NCI-H226 (cell line): ENCODE measurements at regions not wholly inside any gene's neighbourhood (a gene's known extent, or its start where the extent isn't known, plus 50 kb on each side); places are given as distances from the start of the nearest gene placed in this dataset.
"Not testable (repeated sequence)": the region's sequence is repeated elsewhere in the genome, so short reads cannot be mapped to it uniquely, and the experiment has no call there.

Experiments
- DNase-seq: peaks from one replicate; pipeline ENCODE4 v3.0.0-alpha.2; 2015

GRCh38 chr11:134863294-134863693 is 451.3 kb upstream of the B3GAT1 start:
- no peak for DNase-seq

DNA sequence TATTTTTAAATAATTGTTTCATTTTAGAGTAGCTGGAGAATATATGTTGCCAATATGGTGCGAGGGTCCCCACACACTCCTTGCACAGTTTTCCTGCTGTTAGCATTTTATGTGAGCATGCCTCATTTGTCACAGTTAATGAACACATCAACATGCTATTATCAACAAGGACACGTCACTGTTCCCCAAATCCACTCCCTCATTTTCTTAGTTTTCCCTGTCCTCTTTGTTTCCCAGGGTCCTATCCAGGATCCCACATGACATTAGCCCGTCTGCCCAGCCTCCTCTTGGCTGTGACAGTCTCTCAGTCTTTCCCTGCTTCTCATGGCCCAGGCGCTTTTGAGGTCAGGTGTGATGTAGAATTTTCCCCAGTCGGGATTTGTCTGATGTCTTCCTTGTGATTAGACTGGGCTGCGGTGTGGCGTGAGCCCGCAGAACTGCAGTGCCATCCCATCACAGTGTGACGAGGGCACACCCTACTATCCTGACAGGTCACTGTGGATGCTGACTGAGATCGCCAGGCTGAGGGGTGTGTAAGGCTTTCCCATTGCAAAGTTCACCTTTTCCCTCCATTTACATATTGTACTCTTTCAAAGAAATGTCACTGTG is 450.6 kb upstream of the B3GAT1 start:
- no peak for DNase-seq

DNA sequence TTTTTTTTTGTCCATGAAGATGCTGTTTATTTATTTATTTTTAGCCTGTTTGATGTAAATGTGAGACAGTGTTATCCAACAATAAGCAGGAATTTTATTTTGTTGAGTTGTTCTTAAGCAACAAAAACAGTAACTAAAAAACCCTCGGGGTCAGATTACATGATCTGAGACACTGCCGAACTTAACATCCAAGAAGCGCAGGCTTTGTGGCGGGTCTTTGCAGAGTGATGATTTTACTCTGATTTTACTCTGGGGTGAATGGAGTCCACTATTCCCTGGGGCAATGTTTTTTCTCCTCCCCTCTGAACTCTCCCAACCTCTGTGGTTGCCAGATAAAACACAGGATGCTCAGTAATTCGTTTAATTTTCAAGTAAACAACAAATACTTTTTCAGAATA is 450.1 kb upstream of the B3GAT1 start:
- DNase-seq, result no peak

DNA sequence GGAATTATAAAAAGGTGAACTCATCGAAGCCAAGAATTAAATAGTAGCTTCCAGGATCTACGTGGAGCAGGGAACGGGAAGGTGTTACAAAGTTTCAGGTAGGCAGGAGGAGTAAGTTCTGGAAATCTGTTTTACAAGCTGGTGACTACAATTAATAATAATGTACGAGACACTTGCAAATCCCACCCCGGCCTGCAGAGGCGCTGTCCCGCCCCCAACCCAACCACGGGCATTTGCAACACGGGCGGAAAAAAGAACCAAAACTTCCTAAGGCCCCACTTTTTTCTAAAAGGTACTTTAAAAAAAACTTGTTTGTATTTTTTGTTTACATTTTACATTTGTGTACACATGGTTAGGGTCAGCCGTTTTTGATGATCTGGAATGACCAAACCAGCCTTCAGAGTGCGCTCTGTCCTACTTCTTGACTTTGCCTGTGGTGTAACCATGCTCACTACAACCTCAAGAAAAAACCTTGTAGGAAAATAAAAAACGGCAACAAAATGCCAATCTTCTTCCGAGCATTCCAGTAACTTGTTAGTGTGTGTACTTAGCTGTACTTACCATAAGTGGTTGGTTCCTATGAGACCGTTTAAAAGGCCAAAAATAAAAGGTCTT is 449.6 kb upstream of the B3GAT1 start:
- no peak for DNase-seq

- no peak for DNase-seq
These were observed 446.9 kb upstream of the B3GAT1 start for GRCh38 chr11:134858783-134859480.

- DNase-seq, result no peak
These were observed 445.0 kb upstream of the B3GAT1 start for GRCh38 chr11:134857035-134857434.

- no peak for DNase-seq
These were observed 444.3 kb upstream of the B3GAT1 start for GRCh38 chr11:134856056-134856971.

GRCh38 chr11:134853992-134854991 is 442.2 kb upstream of the B3GAT1 start:
- no peak for DNase-seq

DNA sequence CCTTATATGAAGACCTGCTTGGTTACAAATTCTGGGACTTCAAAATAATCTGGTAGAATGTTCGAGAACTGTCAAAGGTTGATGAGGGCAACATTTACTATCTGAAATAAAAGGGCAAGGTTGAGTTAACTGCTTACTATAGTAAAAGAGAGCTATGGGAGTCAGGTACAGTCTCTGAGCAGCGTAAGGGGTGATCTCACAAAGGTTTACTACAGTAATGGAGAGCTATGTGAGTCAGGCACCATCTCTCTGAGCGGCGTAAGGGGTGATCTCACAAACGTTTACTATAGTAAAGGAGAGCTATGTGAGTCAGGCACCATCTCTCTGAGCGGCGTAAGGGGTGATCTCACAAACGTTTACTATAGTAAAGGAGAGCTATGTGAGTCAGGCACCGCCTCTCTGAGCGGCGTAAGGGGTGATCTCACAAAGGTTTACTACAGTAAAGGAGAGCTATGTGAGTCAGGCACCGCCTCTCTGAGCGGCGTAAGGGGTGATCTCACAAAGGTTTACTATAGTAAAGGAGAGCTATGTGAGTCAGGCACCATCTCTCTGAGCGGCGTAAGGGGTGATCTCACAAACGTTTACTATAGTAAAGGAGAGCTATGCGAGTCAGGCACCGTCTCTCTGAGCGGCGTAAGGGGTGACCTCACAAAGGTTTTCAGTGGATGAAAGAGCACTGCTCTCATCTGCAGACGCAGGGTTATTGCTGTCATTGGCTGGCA is 439.6 kb upstream of the B3GAT1 start:
- DNase-seq, result not testable (repeated sequence)

DNA sequence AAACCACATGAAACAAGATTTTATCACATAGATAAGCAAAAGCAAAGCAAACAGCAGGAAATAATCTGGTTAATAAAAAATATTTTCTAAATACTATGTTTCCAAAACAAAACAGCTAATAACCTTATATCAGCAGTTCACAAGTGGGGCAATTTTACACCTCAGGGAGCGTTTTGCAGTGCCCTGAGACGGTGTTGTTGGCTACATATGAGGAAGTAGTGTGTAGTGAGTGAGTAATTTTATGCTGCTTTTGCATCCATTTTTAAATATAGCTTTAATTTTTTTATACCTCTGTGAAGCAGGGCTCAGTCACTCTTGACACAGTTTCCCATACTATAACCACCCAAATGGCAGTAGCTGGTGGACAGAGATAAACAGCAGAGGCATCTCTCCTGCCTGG is 438.5 kb upstream of the B3GAT1 start:
- DNase-seq, result no peak

DNA sequence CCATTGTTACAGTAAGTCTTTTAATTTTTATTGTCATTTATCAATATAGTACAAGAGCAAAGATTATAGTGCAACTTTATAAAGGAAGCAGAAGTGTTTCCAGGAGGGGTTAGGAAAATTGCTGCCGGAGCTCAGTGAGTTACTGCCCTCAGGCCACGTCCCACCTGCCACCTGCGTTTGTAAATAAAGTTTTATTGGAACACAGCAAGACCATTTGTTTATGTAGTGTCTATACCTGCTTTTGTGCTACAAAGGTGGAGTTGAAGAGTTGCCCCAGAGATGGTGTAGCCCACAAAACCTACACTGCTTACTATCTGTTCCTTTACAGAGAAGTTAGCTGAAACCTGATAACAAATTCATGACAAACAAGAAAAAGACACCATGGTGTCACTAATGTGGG is 437.8 kb upstream of the B3GAT1 start:
- no peak for DNase-seq

GRCh38 chr11:134847083-134847715 is 435.2 kb upstream of the B3GAT1 start:
- DNase-seq, result no peak

GRCh38 chr11:134846328-134847082 is 434.5 kb upstream of the B3GAT1 start:
- no peak for DNase-seq

GRCh38 chr11:134845474-134846327 is 433.7 kb upstream of the B3GAT1 start:
- no peak for DNase-seq

DNA sequence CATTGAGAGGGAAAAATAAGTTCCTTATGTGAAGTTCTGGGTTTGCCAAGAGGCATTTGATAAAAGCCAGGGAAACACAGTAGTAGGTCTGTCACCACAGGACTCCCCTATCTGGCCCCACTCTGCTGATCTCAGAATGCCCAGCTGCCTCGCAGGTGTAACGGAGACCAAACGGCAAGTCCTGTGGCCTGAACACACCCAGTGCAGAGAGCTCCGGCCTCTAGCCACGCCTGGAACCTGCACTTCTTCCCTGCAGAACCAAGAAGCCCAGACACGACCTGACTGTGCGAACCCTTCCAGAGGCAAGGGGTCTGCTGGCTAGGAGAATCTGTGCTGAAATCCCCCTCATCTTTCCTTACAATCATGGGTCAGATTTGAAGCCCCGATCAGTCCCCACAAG is 432.8 kb upstream of the B3GAT1 start:
- DNase-seq, result no peak

- no peak for DNase-seq
These were observed 431.7 kb upstream of the B3GAT1 start for GRCh38 chr11:134843735-134844134.

GRCh38 chr11:134843020-134843419 is 431.0 kb upstream of the B3GAT1 start:
- no peak for DNase-seq

DNA sequence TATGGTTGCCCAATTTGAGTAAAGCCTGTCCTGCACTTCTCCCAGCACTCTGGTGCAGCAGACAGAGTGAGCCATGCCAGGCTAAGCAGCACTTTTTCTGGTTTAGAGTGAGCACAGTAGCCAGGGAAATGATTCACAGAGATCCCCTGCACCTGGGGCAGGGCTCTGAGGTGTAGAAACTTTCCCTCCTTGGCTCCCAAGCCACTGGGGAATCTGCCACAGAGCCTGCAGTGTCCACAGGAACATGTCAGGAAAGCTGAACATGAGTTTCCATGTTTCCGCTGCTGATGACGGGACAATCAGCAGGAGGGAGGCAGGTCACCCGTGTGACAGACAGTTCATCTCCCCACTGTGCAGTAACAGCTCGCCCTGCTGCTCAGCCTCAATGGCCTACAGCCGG is 429.9 kb upstream of the B3GAT1 start:
- DNase-seq, result no peak

DNA sequence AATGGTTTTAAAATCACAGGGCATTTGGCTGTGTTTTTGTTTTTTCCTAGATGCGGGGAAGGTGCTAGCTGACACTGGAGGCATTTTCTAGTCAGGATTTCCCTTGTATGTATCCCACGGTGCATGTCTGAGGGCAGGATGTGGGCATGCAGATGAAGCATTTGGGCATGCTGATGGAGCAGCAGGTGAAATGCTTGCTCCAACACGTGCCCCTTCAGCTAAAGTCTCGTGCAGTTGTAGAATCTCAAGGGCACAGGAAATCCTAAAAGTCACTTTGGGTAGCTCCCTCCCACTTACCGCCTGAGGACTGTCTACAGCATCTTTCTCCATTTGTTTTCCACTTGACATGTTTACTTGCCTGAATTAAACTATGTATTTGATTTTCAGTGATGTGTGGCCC is 429.4 kb upstream of the B3GAT1 start:
- DNase-seq, result no peak
